A673 (cell line): ENCODE measurements at regions not wholly inside any gene's neighbourhood (a gene's known extent, or its start where the extent isn't known, plus 50 kb on each side); places are given as distances from the start of the nearest gene placed in this dataset.
"Not testable (repeated sequence)": the region's sequence is repeated elsewhere in the genome, so short reads cannot be mapped to it uniquely, and the experiment has no call there.

Source experiments
- BruUV-seq: library from RNA; stranded (reverse); fragments of 400-500 nt; replicated peaks from 2 replicates; lab custom pipeline; 2021; lab: Mats Ljungman, UMichigan
- CTCF ChIA-PET: fragments of 300-600 bp; sonication (Branson Sonifier 250); formaldehyde crosslinking; loops from one replicate; lab custom pipeline; 2022; ENCODE audit warnings: antibody characterized with exemption; lab: Charles Lee
- POLR2A ChIA-PET: fragments of 300-600 bp; sonication (Branson Sonifier 250); formaldehyde crosslinking; loops from one replicate; lab custom pipeline; 2022; ENCODE audit warnings: antibody characterized with exemption; ENCODE audit not compliant: low non-redundant PET; lab: Charles Lee
- DNase-seq: peaks from one replicate; pipeline ENCODE4 v3.0.0-alpha.2; 2015; ENCODE audit warnings: low spot score
- H3K27ac ChIP-seq: fragments of 200-600 bp; sonication (generic); 2 replicates; pipeline ENCODE4 v1.5.1; 2016; ENCODE audit warnings: mixed run types, low read depth, mild to moderate bottlenecking, mixed read lengths, antibody characterized with exemption, low read length; ENCODE audit not compliant: poor library complexity, severe bottlenecking
- H3K27me3 ChIP-seq: fragments of 200-600 bp; sonication (generic); replicated peaks from 2 replicates; pipeline ENCODE4 v1.6.1; 2017; ENCODE audit warnings: mixed run types, low read depth, mild to moderate bottlenecking, mixed read lengths, antibody characterized with exemption, low read length; ENCODE audit not compliant: insufficient read depth, poor library complexity
- H3K36me3 ChIP-seq: fragments of 200-600 bp; sonication (generic); 2 replicates; pipeline ENCODE4 v1.6.1; 2016; ENCODE audit warnings: mixed run types, mild to moderate bottlenecking, mixed read lengths, antibody characterized with exemption, low read length; ENCODE audit not compliant: insufficient read depth, poor library complexity, severe bottlenecking
- H3K4me1 ChIP-seq: fragments of 200-600 bp; sonication (generic); 2 replicates; pipeline ENCODE4 v1.6.1; 2017; ENCODE audit warnings: mixed run types, mild to moderate bottlenecking, mixed read lengths, antibody characterized with exemption, low read length; ENCODE audit not compliant: insufficient read depth, poor library complexity, severe bottlenecking
- H3K4me3 ChIP-seq: fragments of 200-600 bp; sonication (generic); 2 replicates; pipeline ENCODE4 v1.5.1; 2016; ENCODE audit warnings: low read depth, mixed run types, mild to moderate bottlenecking, mixed read lengths, low read length; ENCODE audit not compliant: poor library complexity, severe bottlenecking
- H3K9me3 ChIP-seq: fragments of 200-600 bp; sonication (generic); 2 replicates; pipeline ENCODE4 v1.6.1; 2016; ENCODE audit warnings: mixed run types, low read depth, mild to moderate bottlenecking, mixed read lengths, antibody characterized with exemption, low read length; ENCODE audit not compliant: poor library complexity, severe bottlenecking
- intact Hi-C: fragments of 100-400 bp; cut with micrococcal nuclease; formaldehyde crosslinking; loops from one replicate; pipeline ENCODE4 v1.10.0; 2022; ENCODE audit not compliant: unreplicated experiment

- H3K36me3 ChIP-seq, H3K4me1 ChIP-seq, BruUV-seq, H3K27ac ChIP-seq, POLR2A ChIA-PET, CTCF ChIA-PET, H3K9me3 ChIP-seq, H3K4me3 ChIP-seq, intact Hi-C loops, H3K27me3 ChIP-seq, DNase-seq: not testable (repeated sequence)
These were observed 49.9 kb upstream of the NOTCH2NLA start for GRCh38 chr1:146278758-146279157.
